Panc1 (cell line): ENCODE measurements at regions not wholly inside any gene's neighbourhood (a gene's known extent, or its start where the extent isn't known, plus 50 kb on each side); places are given as distances from the start of the nearest gene placed in this dataset.

ENCODE experiments used
- ATAC-seq: fragments of 200-7000 bp; cut with Tn5 transposase; 2 replicates; pipeline ENCODE4 v1.9.1; 2020; ENCODE audit warnings: mild to moderate bottlenecking, moderate library complexity
- BruUV-seq: library from RNA; stranded (reverse); fragments of 400-500 nt; replicated peaks from 2 replicates; lab custom pipeline; 2021; lab: Mats Ljungman, UMichigan
- CTCF ChIA-PET: fragments of 300-600 bp; sonication (Branson Sonifier 250); formaldehyde crosslinking; loops from one replicate; lab custom pipeline; 2022; ENCODE audit warnings: antibody characterized with exemption; lab: Charles Lee
- POLR2A ChIA-PET: fragments of 300-600 bp; sonication (Branson Sonifier 250); formaldehyde crosslinking; loops from one replicate; lab custom pipeline; 2022; ENCODE audit warnings: antibody characterized with exemption; lab: Charles Lee
- DNase-seq: peaks from one replicate; pipeline ENCODE4 v3.0.0-alpha.2; 2010; ENCODE audit warnings: low read depth, low spot score
- H3K27ac ChIP-seq: 2 replicates; pipeline ENCODE4 v1.5.1; 2011; ENCODE audit warnings: mild to moderate bottlenecking, low read length, inconsistent platforms
- H3K27me3 ChIP-seq: fragments of 200-500 bp; sonication (Bioruptor generic); 2 replicates; pipeline ENCODE4 v1.6.0; 2014; ENCODE audit warnings: low read length, inconsistent platforms; ENCODE audit not compliant: control insufficient read depth, insufficient read depth
- H3K36me3 ChIP-seq: fragments of 200-500 bp; sonication (Bioruptor generic); 2 replicates; pipeline ENCODE4 v1.5.1; 2014; ENCODE audit warnings: inconsistent platforms, mild to moderate bottlenecking, low read length, moderate library complexity; ENCODE audit not compliant: control insufficient read depth, insufficient read depth
- H3K4me1 ChIP-seq: 2 replicates; pipeline ENCODE4 v1.5.1; 2011; ENCODE audit warnings: inconsistent platforms, mild to moderate bottlenecking, low read length, moderate library complexity; ENCODE audit not compliant: control insufficient read depth, insufficient read depth
- H3K4me3 ChIP-seq, 2 experiments: 2 replicates each; pipeline ENCODE4 v1.5.1; 2011 to 2012; ENCODE audit warnings: low read depth in 2 of 2, low read length in 2 of 2, mild to moderate bottlenecking in 2 of 2, inconsistent platforms in 1 of 2, moderate library complexity in 1 of 2
- H3K9me3 ChIP-seq: fragments of 200-500 bp; sonication (Bioruptor generic); 2 replicates; pipeline ENCODE4 v1.5.1; 2014; ENCODE audit warnings: low read depth, mild to moderate bottlenecking, inconsistent platforms, low read length, moderate library complexity; ENCODE audit not compliant: control insufficient read depth, insufficient read depth
- POLR2AphosphoS5 ChIP-seq: IDR thresholded peaks from 2 replicates; pipeline ENCODE4 v1.6.1; 2012; ENCODE audit warnings: mild to moderate bottlenecking, low read depth, low read length, moderate library complexity
- SIN3A ChIP-seq: IDR thresholded peaks from 2 replicates; pipeline ENCODE4 v1.6.1; 2012; ENCODE audit warnings: low read depth, mild to moderate bottlenecking, low read length, moderate library complexity, borderline replicate concordance; ENCODE audit not compliant: insufficient read depth
- TCF7L2 ChIP-seq: IDR thresholded peaks from 2 replicates; pipeline ENCODE4 v1.6.1; 2011; ENCODE audit warnings: mild to moderate bottlenecking, low read depth, low read length, inconsistent platforms
- in situ Hi-C: cut with HindIII; loops from 2 replicates; pipeline ENCODE4 v1.10.0; 2016; ENCODE audit warnings: low sequenced_read_pairs, low pct_unique_long_range_greater_than_20kb
- intact Hi-C: fragments of 100-400 bp; cut with micrococcal nuclease; formaldehyde crosslinking; loops from one replicate; pipeline ENCODE4 v1.10.0; 2022; ENCODE audit not compliant: unreplicated experiment
- TF ChIP-seq, protein P1 (sequence below): fragments of 450-650 bp; IDR thresholded peaks from 2 replicates; pipeline ENCODE4 v1.5.1; 2017; ENCODE audit warnings: mild to moderate bottlenecking
- TF ChIP-seq, protein P2 (sequence below), 2 experiments: IDR thresholded peaks; 2 replicates each; pipeline ENCODE4 v1.6.1; 2011 to 2012; ENCODE audit warnings: low read depth in 2 of 2, control low read depth in 1 of 2, low read length in 1 of 2, mild to moderate bottlenecking in 1 of 2, moderate library complexity in 1 of 2; ENCODE audit not compliant: insufficient read depth in 1 of 2

DNA sequence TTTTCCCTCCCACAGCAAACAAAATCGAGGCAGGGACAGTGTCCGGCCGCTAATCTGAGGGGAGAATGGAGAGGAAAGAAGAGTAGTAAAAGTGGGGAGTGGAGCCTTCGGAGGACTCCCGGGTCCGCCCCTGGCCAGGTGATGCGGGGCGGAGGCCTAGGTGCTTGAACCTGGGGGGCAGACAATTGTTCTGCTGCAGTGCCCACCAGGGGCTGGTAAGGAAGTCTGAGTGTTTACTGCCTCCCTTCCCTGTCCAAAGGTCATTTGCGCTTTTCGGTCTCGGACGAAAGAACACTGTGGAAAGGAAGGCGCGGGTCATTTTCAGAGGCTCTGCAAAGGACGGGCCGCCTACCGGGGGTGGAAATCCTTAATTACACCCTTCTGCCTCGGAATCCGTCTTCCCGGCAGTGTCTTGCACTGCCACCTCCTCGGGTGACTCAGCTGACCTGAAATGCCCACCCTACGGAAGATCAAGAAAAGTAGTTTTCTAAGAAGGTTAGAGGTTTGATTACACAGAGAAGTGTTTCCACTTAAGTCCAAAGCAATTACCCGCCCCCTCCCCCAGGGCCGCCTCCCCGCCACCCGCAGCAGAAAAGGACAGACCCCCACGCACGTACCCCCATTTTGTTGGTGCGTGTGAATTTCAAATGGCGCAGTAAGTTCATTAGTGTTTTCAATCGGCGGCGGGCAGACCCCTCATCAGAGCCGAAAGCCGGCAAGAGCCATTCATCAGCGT is 99.9 kb upstream of the TENM3 start:
- BruUV-seq = no TSS peak
- CTCF ChIA-PET = interaction anchor here (0.7 kb wide), 1 partner anchor 478 kb away, joined by 3 read pairs; no protein-coding TSS in a partner anchor
- POLR2A ChIA-PET = no interaction called here

DNA sequence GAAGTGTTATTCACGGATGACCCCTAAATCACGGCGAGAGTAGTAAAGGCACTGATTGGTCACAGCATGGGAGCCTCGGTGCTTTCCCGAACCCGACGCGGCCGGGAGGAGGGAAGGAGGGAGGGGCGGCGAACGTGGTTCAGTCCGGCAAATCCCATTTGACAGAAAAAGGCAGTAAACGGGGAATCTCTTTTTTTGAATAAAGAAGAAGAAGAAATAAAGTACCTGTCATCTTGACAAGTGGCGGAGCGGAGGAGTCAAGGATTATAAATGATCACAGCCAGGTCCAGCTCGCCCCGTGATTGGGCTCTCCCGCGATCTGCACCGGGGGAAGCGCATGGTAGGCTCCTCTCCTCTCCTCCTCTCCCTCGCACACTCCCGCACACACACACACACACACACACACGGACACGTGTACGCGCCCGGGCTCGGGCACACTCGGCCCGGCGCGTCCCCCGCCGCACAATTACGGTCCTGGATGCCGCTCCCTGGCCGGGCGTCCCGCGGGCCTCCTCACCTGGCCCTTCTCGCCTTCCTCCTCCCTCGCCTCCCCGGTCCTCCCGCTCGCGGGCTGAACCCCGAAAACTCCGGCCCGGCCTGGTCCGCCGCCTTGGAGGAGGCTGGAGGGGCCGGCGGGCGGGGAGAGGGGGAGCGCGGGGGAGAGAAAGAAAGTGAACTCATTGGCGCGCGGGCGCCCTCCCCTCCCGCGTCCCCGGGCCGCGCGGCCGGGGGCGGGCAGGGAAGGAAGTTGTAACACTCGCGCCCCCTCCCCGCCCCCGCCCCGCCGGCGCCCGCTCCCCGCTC is 99.2 kb upstream of the TENM3 start:
- DNase-seq (no peak), ATAC-seq (peak; percentile 68)
- H3K4me3 ChIP-seq = peak overlapping the region; percentile 44 to 45
- BruUV-seq = no TSS peak
- H3K9me3 ChIP-seq = no peaks in the 10 kb centered on the region
- intact Hi-C loops = no loop called here
- in situ Hi-C loops = no loop called here
- no peaks in the 10 kb centered on the region for H3K4me1 ChIP-seq
- no peaks in the 10 kb centered on the region; the same call in 1 of the 2 replicates for H3K36me3 ChIP-seq
- no peak overlapping the region for H3K27ac ChIP-seq
- CTCF ChIA-PET = no interaction called here
- POLR2A ChIA-PET = no interaction called here
- peaks cover 13% of the 10 kb centered on the region for H3K27me3 ChIP-seq
- TF ChIP-seq, protein P1, sequence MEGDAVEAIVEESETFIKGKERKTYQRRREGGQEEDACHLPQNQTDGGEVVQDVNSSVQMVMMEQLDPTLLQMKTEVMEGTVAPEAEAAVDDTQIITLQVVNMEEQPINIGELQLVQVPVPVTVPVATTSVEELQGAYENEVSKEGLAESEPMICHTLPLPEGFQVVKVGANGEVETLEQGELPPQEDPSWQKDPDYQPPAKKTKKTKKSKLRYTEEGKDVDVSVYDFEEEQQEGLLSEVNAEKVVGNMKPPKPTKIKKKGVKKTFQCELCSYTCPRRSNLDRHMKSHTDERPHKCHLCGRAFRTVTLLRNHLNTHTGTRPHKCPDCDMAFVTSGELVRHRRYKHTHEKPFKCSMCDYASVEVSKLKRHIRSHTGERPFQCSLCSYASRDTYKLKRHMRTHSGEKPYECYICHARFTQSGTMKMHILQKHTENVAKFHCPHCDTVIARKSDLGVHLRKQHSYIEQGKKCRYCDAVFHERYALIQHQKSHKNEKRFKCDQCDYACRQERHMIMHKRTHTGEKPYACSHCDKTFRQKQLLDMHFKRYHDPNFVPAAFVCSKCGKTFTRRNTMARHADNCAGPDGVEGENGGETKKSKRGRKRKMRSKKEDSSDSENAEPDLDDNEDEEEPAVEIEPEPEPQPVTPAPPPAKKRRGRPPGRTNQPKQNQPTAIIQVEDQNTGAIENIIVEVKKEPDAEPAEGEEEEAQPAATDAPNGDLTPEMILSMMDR = no peak
- TF ChIP-seq TCF7L2 = no peak
- no peak for TF ChIP-seq SIN3A
- TF ChIP-seq, protein P2, sequence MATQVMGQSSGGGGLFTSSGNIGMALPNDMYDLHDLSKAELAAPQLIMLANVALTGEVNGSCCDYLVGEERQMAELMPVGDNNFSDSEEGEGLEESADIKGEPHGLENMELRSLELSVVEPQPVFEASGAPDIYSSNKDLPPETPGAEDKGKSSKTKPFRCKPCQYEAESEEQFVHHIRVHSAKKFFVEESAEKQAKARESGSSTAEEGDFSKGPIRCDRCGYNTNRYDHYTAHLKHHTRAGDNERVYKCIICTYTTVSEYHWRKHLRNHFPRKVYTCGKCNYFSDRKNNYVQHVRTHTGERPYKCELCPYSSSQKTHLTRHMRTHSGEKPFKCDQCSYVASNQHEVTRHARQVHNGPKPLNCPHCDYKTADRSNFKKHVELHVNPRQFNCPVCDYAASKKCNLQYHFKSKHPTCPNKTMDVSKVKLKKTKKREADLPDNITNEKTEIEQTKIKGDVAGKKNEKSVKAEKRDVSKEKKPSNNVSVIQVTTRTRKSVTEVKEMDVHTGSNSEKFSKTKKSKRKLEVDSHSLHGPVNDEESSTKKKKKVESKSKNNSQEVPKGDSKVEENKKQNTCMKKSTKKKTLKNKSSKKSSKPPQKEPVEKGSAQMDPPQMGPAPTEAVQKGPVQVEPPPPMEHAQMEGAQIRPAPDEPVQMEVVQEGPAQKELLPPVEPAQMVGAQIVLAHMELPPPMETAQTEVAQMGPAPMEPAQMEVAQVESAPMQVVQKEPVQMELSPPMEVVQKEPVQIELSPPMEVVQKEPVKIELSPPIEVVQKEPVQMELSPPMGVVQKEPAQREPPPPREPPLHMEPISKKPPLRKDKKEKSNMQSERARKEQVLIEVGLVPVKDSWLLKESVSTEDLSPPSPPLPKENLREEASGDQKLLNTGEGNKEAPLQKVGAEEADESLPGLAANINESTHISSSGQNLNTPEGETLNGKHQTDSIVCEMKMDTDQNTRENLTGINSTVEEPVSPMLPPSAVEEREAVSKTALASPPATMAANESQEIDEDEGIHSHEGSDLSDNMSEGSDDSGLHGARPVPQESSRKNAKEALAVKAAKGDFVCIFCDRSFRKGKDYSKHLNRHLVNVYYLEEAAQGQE (IDR thresholded peaks at IDR 0.05; ENCODE audit: insufficient read depth in 1 of 2, low read depth in 2 of 2, low read length in 1 of 2) = no peak
- no peak for TF ChIP-seq POLR2AphosphoS5

More for the DNA sequence above, 99.9 kb upstream of the TENM3 start:
- intact Hi-C loops = no loop called here
- Histone ChIP-seq H3K27me3 (peaks cover 11% of the 10 kb centered on the region), H3K36me3 (no peaks in the 10 kb centered on the region; the same call in 1 of the 2 replicates), H3K4me1 (no peaks in the 10 kb centered on the region), H3K4me3 (peak overlapping the region; percentile 44 to 45), H3K27ac (no peak overlapping the region), H3K9me3 (no peaks in the 10 kb centered on the region)
- TF ChIP-seq, protein P1 = no peak
- no peak for TF ChIP-seq TCF7L2
- TF ChIP-seq POLR2AphosphoS5 = no peak
- TF ChIP-seq, protein P2 (IDR thresholded peaks at IDR 0.05; ENCODE audit: insufficient read depth in 1 of 2, low read depth in 2 of 2, low read length in 1 of 2) = no peak
- no peak for TF ChIP-seq SIN3A
- ATAC-seq (no peak; the same call in 1 of the 2 replicates), DNase-seq (no peak)
- in situ Hi-C loops = no loop called here
